Stimulated activated CD4-positive, alpha-beta T cell treated with anti-CD3 and anti-CD28 coated beads, TNF-alpha, amount 100 ng/mL, for 48 hours (primary cell): ENCODE measurements at regions not wholly inside any gene's neighbourhood (a gene's known extent, or its start where the extent isn't known, plus 50 kb on each side); places are given as distances from the start of the nearest gene placed in this dataset.
"Not testable (repeated sequence)": the region's sequence is repeated elsewhere in the genome, so short reads cannot be mapped to it uniquely, and the experiment has no call there.

Source experiments
- DNase-seq, 3 donors: peaks; one replicate each; pipeline ENCODE4 v3.0.0-alpha.2; 2020; ENCODE audit warnings: low read depth in 3 of 3

GRCh38 chr14:25699981-25700380, 650.0 kb upstream of the STXBP6 start:
- no peak for DNase-seq

GRCh38 chr14:25698111-25698510, 648.2 kb upstream of the STXBP6 start:
- DNase-seq: no peak

- no peak for DNase-seq
Observed at GRCh38 chr14:25696176-25696575, 646.2 kb upstream of the STXBP6 start.

- no peak for DNase-seq
Observed at GRCh38 chr14:25685004-25685403, 635.1 kb upstream of the STXBP6 start.

GRCh38 chr14:25680934-25681333, 631.0 kb upstream of the STXBP6 start:
- DNase-seq: no peak

GRCh38 chr14:25680511-25680910, 630.6 kb upstream of the STXBP6 start:
- not testable (repeated sequence) for DNase-seq

GRCh38 chr14:25677111-25677510, 627.2 kb upstream of the STXBP6 start:
- no peak for DNase-seq

- DNase-seq: no peak
Observed at GRCh38 chr14:25667387-25667786, 617.4 kb upstream of the STXBP6 start.

- no peak for DNase-seq
Observed at GRCh38 chr14:25666877-25667276, 616.9 kb upstream of the STXBP6 start.

GRCh38 chr14:25658988-25659387, 609.0 kb upstream of the STXBP6 start:
- DNase-seq: no peak

GRCh38 chr14:25630447-25630846, 580.5 kb upstream of the STXBP6 start:
- DNase-seq: no peak

- no peak for DNase-seq
Observed at GRCh38 chr14:25628978-25629377, 579.0 kb upstream of the STXBP6 start.

GRCh38 chr14:25628390-25628789, 578.4 kb upstream of the STXBP6 start:
- no peak for DNase-seq

- no peak for DNase-seq
Observed at GRCh38 chr14:25626986-25627385, 577.0 kb upstream of the STXBP6 start.

GRCh38 chr14:25622763-25623162, 572.8 kb upstream of the STXBP6 start:
- DNase-seq: no peak

GRCh38 chr14:25620515-25620914, 570.6 kb upstream of the STXBP6 start:
- no peak for DNase-seq

GRCh38 chr14:25615174-25615573, 565.2 kb upstream of the STXBP6 start:
- DNase-seq: no peak

- no peak for DNase-seq
Observed at GRCh38 chr14:25607192-25607591, 557.2 kb upstream of the STXBP6 start.

- DNase-seq: no peak
Observed at GRCh38 chr14:25602106-25602505, 552.2 kb upstream of the STXBP6 start.

GRCh38 chr14:25588751-25589150, 538.8 kb upstream of the STXBP6 start:
- DNase-seq: no peak

- no peak for DNase-seq
Observed at GRCh38 chr14:25574628-25575325, 524.8 kb upstream of the STXBP6 start.

- DNase-seq: no peak
Observed at GRCh38 chr14:25570483-25570882, 520.5 kb upstream of the STXBP6 start.

GRCh38 chr14:25557466-25557865, 507.5 kb upstream of the STXBP6 start:
- no peak for DNase-seq

- DNase-seq: no peak
Observed at GRCh38 chr14:25552826-25553225, 502.9 kb upstream of the STXBP6 start.
